ENCODE measurements at regions not wholly inside any gene's neighbourhood (a gene's known extent, or its start where the extent isn't known, plus 50 kb on each side); places are given as distances from the start of the nearest gene placed in this dataset.

DNA sequence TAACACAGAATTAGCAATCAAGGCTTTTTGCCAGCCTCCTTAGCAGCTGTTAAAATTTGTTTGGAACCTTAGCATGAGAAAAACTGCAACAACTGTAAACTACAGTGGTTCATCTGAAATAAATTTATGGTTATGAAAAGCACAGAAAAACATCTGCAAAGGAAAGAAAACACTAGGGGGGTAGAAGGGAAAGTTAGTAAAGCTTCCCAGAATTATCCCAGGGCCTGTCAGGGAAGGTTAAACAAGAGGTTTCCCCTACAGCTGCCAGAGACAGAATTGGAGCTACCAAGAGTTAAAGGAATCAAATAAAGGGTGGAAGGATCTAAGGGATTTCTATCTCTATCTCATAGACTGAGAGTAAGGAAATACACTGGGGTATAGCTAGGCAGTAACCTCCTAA is 234.7 kb upstream of the DIAPH2 start:
- TF ChIP-seq, protein P1, sequence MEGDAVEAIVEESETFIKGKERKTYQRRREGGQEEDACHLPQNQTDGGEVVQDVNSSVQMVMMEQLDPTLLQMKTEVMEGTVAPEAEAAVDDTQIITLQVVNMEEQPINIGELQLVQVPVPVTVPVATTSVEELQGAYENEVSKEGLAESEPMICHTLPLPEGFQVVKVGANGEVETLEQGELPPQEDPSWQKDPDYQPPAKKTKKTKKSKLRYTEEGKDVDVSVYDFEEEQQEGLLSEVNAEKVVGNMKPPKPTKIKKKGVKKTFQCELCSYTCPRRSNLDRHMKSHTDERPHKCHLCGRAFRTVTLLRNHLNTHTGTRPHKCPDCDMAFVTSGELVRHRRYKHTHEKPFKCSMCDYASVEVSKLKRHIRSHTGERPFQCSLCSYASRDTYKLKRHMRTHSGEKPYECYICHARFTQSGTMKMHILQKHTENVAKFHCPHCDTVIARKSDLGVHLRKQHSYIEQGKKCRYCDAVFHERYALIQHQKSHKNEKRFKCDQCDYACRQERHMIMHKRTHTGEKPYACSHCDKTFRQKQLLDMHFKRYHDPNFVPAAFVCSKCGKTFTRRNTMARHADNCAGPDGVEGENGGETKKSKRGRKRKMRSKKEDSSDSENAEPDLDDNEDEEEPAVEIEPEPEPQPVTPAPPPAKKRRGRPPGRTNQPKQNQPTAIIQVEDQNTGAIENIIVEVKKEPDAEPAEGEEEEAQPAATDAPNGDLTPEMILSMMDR (IDR thresholded peaks at IDR 0.05; ENCODE audit: borderline replicate concordance, insufficient read depth, low read depth, low read length), result no peak
- no peak overlapping the region for H3K4me3 ChIP-seq (ENCODE audit: low read depth, low read length)

DNA sequence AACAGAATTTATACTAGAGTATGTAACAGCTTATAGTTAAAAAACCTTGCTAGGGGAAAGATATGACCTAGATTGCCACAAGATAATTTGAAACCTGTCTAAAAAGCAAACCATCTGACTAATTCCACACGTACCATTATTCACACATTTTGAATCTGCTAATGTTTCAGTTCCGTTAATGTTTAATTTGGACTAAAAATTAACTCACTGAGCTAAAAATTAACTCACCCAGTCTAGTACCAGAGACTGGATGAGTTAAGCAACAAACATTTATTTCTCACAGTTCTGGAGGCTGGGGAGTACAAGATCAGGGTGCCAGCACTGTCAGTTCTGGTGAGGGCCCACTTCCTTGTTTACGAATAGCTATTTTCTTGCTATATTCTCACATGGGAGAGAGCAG is 231.5 kb upstream of the DIAPH2 start:
- H3K4me3 ChIP-seq (ENCODE audit: low read depth, low read length), result no peak overlapping the region
- TF ChIP-seq, protein P1 (IDR thresholded peaks at IDR 0.05; ENCODE audit: borderline replicate concordance, insufficient read depth, low read depth, low read length), result no peak

DNA sequence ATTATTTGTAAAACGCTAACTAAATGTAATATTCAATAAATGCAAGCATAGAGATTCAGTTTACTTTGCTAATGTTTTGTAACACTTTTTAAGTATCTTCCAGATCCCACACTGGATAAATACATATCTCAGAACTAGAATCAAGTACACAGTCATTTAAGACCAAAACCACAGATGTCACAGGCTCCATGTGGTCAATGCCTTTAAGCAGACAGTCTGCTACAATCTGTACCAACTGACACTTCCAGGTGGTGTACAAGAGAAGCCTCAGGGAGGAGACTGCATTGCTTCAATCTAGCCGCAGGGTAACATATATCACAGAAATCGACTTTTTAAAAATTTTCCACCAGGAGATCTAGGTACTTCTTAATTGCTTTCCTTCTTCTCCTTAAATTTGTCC is 229.6 kb upstream of the DIAPH2 start:
- H3K4me3 ChIP-seq (ENCODE audit: low read depth, low read length), result no peak overlapping the region
- TF ChIP-seq, protein P1 (IDR thresholded peaks at IDR 0.05; ENCODE audit: borderline replicate concordance, insufficient read depth, low read depth, low read length), result no peak

DNA sequence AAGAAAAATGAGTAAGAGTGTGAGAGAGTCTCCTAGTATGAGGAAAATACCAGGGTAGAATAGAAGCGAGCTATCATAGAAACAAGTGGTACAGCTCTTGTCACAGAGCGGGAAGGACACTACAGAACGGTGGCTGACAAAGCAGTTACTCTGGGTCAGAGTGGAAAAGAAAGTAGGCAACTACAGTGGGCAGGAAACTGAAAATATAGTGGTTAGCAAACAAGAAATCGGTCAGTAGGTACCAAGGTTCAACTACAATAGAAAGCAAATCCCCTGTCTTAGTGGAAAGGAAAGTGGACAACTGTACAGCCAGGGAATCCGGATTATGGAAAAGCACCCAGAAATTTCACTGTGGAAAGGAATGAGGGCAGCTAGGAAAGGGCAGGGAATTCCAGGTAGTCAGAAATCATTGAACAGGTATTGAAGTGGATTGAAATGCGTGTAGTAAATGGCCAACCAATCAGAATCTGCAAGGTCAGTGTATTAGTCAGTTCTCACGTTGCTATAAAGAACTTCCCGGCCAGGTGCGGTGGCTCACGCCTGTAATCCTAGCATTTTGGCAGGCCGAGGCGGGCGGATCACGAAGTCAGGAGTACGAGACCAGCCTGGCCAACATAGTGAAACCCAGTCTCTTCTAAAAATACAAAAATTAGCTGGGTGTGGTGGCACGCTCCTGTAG is 219.6 kb upstream of the DIAPH2 start:
- TF ChIP-seq, protein P1 (IDR thresholded peaks at IDR 0.05; ENCODE audit: borderline replicate concordance, insufficient read depth, low read depth, low read length), result no peak

DNA sequence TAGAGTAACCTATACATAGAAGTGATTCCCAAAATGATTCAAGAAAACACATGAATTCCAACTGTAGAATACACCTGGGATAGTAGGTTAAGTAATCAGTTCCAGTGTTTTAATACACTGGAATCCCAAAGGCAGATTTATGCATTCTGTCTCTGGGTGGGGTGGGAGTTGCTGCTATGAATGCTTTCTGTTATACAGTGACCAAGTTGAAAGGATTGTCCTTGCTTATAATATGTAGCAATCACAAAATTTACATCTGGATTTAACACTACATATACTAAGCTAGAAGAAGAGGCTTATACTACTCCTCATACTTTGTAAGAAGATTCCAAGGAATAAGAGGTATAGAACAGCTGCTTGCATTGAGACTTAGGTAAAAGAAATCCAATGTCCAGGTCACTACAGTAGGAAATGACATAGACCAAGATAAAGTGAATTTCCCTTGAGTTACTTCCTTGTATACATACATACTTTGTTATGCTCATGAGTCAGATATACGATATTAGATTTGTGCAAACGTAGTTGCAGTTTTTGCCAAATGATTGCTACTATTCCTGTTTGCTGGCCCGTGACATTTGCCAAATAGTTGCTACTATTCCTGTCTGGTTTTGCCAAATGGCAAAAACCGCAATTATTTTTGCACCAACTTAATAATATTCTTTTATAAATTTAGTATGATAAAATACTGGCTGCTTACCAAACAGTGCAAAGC is 210.5 kb upstream of the DIAPH2 start:
- TF ChIP-seq, protein P1 (IDR thresholded peaks at IDR 0.05; ENCODE audit: borderline replicate concordance, insufficient read depth, low read depth, low read length), result no peak

More for the DNA sequence above, 219.6 kb upstream of the DIAPH2 start:
- no peak overlapping the region for H3K4me3 ChIP-seq (ENCODE audit: low read depth, low read length)

DNA sequence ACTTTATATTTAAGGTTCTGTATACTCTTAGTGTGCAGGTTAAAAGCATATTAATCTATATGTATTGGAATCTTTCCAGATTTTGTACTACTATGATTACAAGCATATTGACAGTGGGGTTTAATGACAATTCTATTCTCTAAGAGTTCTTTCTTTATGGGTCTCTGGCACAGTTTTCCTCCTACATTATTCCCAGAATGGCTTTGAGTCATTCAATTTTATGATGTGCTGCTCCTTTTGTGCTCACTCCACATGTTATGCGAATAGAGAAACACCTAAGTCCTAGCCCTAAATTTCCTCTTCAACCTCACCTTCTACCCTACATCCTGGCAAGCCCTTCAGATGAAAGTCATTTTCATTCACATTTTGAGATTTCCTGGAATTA is 209.9 kb upstream of the DIAPH2 start:
- TF ChIP-seq, protein P1 (IDR thresholded peaks at IDR 0.05; ENCODE audit: borderline replicate concordance, insufficient read depth, low read depth, low read length), result no peak

More for the DNA sequence above, 210.5 kb upstream of the DIAPH2 start:
- no peak overlapping the region for H3K4me3 ChIP-seq (ENCODE audit: low read depth, low read length)

DNA sequence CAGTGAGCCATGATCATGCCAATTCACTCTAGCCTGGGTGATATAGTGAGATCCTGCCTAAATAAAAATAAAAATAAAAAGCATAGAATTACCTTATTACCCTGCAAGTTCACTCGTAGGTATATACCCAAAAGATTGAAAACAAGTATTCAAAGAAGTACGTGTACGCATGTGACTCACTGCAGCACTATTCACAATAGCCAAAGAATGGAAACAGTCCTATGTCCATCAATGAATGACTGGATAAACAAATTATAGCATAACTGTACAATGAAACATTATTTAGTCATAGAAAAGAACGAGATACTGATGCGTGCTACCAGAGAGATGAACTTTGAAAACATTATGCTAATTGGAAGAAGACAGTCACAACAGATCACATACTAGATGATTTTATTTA is 204.6 kb upstream of the DIAPH2 start:
- TF ChIP-seq, protein P1 (IDR thresholded peaks at IDR 0.05; ENCODE audit: borderline replicate concordance, insufficient read depth, low read depth, low read length), result no peak
- no peak overlapping the region for H3K4me3 ChIP-seq (ENCODE audit: low read depth, low read length)

More for the DNA sequence above, 209.9 kb upstream of the DIAPH2 start:
- no peak overlapping the region for H3K4me3 ChIP-seq (ENCODE audit: low read depth, low read length)

All from GM12875 (cell line).